Kidney (tissue), 13 donors: ENCODE measurements at regions not wholly inside any gene's neighbourhood (a gene's known extent, or its start where the extent isn't known, plus 50 kb on each side); places are given as distances from the start of the nearest gene placed in this dataset.

ENCODE experiments used
- DNase-seq, 5 donors: peaks; one replicate each; pipeline ENCODE4 v3.0.0-alpha.2; 2013 to 2020
- FAIRE-seq: peaks from 2 replicates; lab custom pipeline; 2012; peaks lifted over from hg19 to GRCh38; lab: Jason Lieb, UNC
- H3K27ac ChIP-seq, 2 donors: one replicate each; pipeline ENCODE4 v1.7.0; 2013; ENCODE audit warnings: low read depth in 2 of 2, low read length in 2 of 2, inconsistent platforms in 1 of 2
- H3K27me3 ChIP-seq: one replicate; pipeline ENCODE4 v1.7.1; 2013; ENCODE audit warnings: low read length, inconsistent platforms; ENCODE audit not compliant: control insufficient read depth, insufficient read depth
- H3K36me3 ChIP-seq, 3 donors: one replicate each; pipeline versions ENCODE4 v1.7.0 to v1.7.1; 2013; ENCODE audit warnings: low read length in 3 of 3, control low read depth in 1 of 3, inconsistent platforms in 1 of 3; ENCODE audit not compliant: insufficient read depth in 3 of 3, control insufficient read depth in 2 of 3
- H3K4me1 ChIP-seq, 3 donors: one replicate each; pipeline versions ENCODE4 v1.7.0 to v1.7.1; 2013; ENCODE audit warnings: low read length in 3 of 3, inconsistent platforms in 1 of 3, low read depth in 1 of 3; ENCODE audit not compliant: control insufficient read depth in 2 of 3, insufficient read depth in 2 of 3
- H3K4me3 ChIP-seq, 3 donors: one replicate each; pipeline versions ENCODE4 v1.7.0 to v1.8.1; 2013; ENCODE audit warnings: low read length in 3 of 3, control low read depth in 1 of 3, inconsistent platforms in 1 of 3
- H3K9ac ChIP-seq, 3 donors: one replicate each; pipeline versions ENCODE4 v1.7.0 to v1.7.1; 2013; ENCODE audit warnings: low read length in 3 of 3, control low read depth in 1 of 3, inconsistent platforms in 1 of 3
- H3K9me3 ChIP-seq, 3 donors: one replicate each; pipeline versions ENCODE4 v1.7.0 to v1.7.1; 2013; ENCODE audit warnings: low read length in 3 of 3, control low read depth in 1 of 3, inconsistent platforms in 1 of 3; ENCODE audit not compliant: control insufficient read depth in 2 of 3, insufficient read depth in 1 of 3
- CTCF ChIP-seq: IDR thresholded peaks from 3 replicates; pipeline ENCODE4 v1.5.1; 2012; ENCODE audit warnings: mild to moderate bottlenecking, moderate library complexity, borderline replicate concordance; ENCODE audit not compliant: insufficient read depth; ENCODE audit errors: extremely low read depth
- intact Hi-C: fragments of 100-400 bp; cut with DNase I; formaldehyde crosslinking; loops from one replicate; pipeline ENCODE4 v1.11.1; 2022
- donor health status: control.
- donor health status: control.
- donor health status: control.
- donor health status: control.
- donor health status: control.
- donor health status: DM: yes; HTN: yes; CAD: no.
- donor health status: Normal renal cell carcinoma (clear cell type).

DNA sequence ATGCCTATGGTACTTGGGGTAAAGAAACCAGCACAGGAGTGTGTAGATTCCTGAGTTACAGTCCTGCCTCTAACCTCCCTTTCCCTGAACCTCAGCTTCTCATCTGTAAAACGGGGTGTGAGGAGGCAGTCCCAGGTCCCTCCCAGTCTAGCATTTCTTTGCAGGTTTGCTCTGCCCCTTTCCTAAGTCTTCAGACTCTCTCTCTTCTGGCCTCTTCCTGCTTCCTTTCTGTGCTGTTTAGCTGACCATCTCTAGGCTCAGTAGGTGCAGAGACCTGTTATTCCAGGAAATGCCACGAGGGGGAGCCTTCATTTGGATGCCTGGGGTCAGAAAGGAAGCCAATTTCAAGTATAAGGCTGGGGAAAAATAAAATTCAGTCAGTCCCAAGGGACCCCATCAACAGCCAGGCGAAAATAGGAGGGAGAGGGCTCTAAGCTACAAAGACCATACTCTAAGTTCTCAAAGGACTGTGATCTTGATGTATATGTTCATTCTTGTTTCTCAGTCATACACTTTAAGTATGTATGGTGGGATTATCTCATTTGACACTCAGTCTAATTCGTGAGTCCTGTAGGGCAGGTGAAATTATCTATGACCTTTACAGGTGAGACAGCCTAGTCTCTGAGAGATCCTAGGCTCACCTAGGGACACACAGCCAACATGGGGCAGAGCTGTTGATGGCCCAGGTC lies 89.1 kb downstream of the NCR2 start:
- no peaks in the 10 kb centered on the region for H3K9me3 ChIP-seq
- TF ChIP-seq CTCF = peak; percentile 88
- FAIRE-seq = no peak
- H3K4me3 ChIP-seq = no peak overlapping the region
- H3K36me3 ChIP-seq = no peaks in the 10 kb centered on the region
- peak in 4 of 5 donors; percentile 88 to 93 (median 89) for DNase-seq
- intact Hi-C loops = no loop called here
- peaks cover 6% of the 10 kb centered on the region for H3K27me3 ChIP-seq
- peaks cover 0 to 7% (median 0%) of the 10 kb centered on the region in 3 donors for H3K4me1 ChIP-seq
- no peak overlapping the region for H3K27ac ChIP-seq
- H3K9ac ChIP-seq = no peak overlapping the region

- DNase-seq = no peak
- Histone ChIP-seq H3K27ac (no peak overlapping the region), H3K36me3 (no peaks in the 10 kb centered on the region), H3K4me3 (no peak overlapping the region), H3K9me3 (no peaks in the 10 kb centered on the region), H3K9ac (no peak overlapping the region), H3K4me1 (peaks cover 0 to 7% (median 0%) of the 10 kb centered on the region in 3 donors), H3K27me3 (peaks cover 10% of the 10 kb centered on the region)
- TF ChIP-seq CTCF = no peak
- FAIRE-seq = no peak
- intact Hi-C loops = no loop called here
Measured at GRCh38 chr6:41425511-41425910, 90.1 kb downstream of the NCR2 start.

GRCh38 chr6:41426438-41426851 lies 91.0 kb downstream of the NCR2 start:
- no peaks in the 10 kb centered on the region for H3K9me3 ChIP-seq
- intact Hi-C loops = no loop called here
- no peak for FAIRE-seq
- TF ChIP-seq CTCF = no peak
- H3K4me1 ChIP-seq = peaks cover 0 to 7% (median 0%) of the 10 kb centered on the region in 3 donors
- H3K27me3 ChIP-seq = peaks cover 10% of the 10 kb centered on the region
- DNase-seq = peak in 4 of 5 donors; percentile 62 to 85 (median 69)
- H3K9ac ChIP-seq = no peak overlapping the region
- H3K27ac ChIP-seq = peak overlapping the region in 1 of 2 donors; percentile 1
- no peaks in the 10 kb centered on the region for H3K36me3 ChIP-seq
- no peak overlapping the region for H3K4me3 ChIP-seq
